ENCODE measurements at regions not wholly inside any gene's neighbourhood (a gene's known extent, or its start where the extent isn't known, plus 50 kb on each side); places are given as distances from the start of the nearest gene placed in this dataset.

DNA sequence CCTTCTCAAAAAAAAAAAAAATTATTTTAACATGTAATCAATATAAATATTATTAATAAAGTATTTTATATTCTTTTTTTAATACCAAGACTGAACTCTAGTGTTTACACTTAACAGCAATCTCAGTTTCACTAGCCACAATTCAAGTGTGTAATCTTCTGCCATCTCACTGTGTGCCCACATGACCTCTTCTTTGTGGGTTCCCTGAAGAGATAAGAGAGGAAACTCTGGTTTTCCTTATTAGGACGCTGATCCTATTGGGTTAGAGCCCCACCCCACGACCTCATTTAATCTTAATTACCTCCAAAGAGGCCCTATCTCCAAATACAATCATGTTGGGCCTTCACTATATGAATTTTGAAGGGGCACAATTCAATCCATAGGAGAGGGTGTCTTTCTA lies 177.6 kb downstream of the STK31 start:
- no peak for TF ChIP-seq POLR2A (IDR thresholded peaks at IDR 0.05)
- TF ChIP-seq, protein P1, sequence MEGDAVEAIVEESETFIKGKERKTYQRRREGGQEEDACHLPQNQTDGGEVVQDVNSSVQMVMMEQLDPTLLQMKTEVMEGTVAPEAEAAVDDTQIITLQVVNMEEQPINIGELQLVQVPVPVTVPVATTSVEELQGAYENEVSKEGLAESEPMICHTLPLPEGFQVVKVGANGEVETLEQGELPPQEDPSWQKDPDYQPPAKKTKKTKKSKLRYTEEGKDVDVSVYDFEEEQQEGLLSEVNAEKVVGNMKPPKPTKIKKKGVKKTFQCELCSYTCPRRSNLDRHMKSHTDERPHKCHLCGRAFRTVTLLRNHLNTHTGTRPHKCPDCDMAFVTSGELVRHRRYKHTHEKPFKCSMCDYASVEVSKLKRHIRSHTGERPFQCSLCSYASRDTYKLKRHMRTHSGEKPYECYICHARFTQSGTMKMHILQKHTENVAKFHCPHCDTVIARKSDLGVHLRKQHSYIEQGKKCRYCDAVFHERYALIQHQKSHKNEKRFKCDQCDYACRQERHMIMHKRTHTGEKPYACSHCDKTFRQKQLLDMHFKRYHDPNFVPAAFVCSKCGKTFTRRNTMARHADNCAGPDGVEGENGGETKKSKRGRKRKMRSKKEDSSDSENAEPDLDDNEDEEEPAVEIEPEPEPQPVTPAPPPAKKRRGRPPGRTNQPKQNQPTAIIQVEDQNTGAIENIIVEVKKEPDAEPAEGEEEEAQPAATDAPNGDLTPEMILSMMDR (IDR thresholded peaks at IDR 0.05) = no peak
